Gastrocnemius medialis (tissue), 4 donors: ENCODE measurements at regions not wholly inside any gene's neighbourhood (a gene's known extent, or its start where the extent isn't known, plus 50 kb on each side); places are given as distances from the start of the nearest gene placed in this dataset.

Source experiments
- POLR2A ChIP-seq, 2 donors: fragments of 450-650 bp; IDR thresholded peaks; one replicate each; pipeline ENCODE4 v1.6.1; 2017; ENCODE audit warnings: antibody characterized with exemption in 2 of 2, mild to moderate bottlenecking in 2 of 2, moderate library complexity in 2 of 2
- TF ChIP-seq, protein P1 (sequence below), 5 experiments: fragments of 450-650 bp in 3 of 5; fragments of 200-600 bp in 2 of 5; sonication (generic) in 2 of 5; IDR thresholded peaks in 4 of 5; conservative IDR thresholded peaks in 1 of 5; 1 replicate in 4 of 5; 2 replicates in 1 of 5; pipeline ENCODE4 v1.5.1; 2016 to 2019; ENCODE audit warnings: antibody characterized with exemption in 5 of 5, mild to moderate bottlenecking in 3 of 5, moderate library complexity in 3 of 5

DNA sequence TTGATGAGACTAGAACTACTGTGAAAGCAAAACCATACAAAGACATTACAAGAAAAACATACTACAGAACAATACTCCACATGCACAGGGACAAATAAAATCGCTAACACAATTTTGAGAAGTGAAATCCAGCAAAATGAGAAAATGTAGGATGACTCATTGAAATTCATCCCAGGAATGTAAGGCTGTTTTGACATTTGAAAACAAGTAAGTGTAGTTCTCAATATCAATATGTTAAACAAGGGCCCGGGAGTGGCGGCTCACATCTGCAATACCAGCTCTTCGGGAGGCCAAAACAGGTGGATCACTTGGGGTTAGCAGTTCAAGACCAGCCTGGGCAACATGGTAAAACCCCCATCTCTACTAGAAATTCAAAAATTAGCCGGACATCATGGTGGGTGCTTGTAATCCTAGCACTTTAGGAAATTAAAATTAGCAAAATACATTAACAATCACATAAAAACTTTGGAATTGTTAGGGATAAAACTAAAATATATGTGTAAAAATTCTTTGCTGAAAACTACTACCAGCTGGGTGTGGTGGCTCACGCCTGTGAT is 113.7 kb upstream of the ADARB2 start:
- TF ChIP-seq, protein P1, sequence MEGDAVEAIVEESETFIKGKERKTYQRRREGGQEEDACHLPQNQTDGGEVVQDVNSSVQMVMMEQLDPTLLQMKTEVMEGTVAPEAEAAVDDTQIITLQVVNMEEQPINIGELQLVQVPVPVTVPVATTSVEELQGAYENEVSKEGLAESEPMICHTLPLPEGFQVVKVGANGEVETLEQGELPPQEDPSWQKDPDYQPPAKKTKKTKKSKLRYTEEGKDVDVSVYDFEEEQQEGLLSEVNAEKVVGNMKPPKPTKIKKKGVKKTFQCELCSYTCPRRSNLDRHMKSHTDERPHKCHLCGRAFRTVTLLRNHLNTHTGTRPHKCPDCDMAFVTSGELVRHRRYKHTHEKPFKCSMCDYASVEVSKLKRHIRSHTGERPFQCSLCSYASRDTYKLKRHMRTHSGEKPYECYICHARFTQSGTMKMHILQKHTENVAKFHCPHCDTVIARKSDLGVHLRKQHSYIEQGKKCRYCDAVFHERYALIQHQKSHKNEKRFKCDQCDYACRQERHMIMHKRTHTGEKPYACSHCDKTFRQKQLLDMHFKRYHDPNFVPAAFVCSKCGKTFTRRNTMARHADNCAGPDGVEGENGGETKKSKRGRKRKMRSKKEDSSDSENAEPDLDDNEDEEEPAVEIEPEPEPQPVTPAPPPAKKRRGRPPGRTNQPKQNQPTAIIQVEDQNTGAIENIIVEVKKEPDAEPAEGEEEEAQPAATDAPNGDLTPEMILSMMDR (IDR thresholded peaks at IDR 0.05 in 4 of 5, conservative IDR thresholded peaks at IDR 0.05 in 1 of 5): no peak
- no peak for TF ChIP-seq POLR2A (IDR thresholded peaks at IDR 0.05)
